Progenitor cell of endocrine pancreas (in vitro differentiated cells): ENCODE measurements at regions not wholly inside any gene's neighbourhood (a gene's known extent, or its start where the extent isn't known, plus 50 kb on each side); places are given as distances from the start of the nearest gene placed in this dataset.
"Not testable (repeated sequence)": the region's sequence is repeated elsewhere in the genome, so short reads cannot be mapped to it uniquely, and the experiment has no call there.

ENCODE experiments used
- DNase-seq: peaks from one replicate; pipeline ENCODE4 v3.0.0; 2021; ENCODE audit warnings: low spot score; ENCODE audit not compliant: unreplicated experiment
- H3K27ac Mint-ChIP-seq: 2 replicates; pipeline ENCODE4 v1.8.0; 2021; ENCODE audit warnings: mild to moderate bottlenecking, moderate library complexity, mixed read lengths
- H3K27me3 Mint-ChIP-seq: 2 replicates; pipeline ENCODE4 v1.8.0; 2021; ENCODE audit warnings: mixed read lengths
- H3K36me3 Mint-ChIP-seq: 2 replicates; pipeline ENCODE4 v1.8.0; 2022; ENCODE audit warnings: mixed read lengths; ENCODE audit not compliant: insufficient read depth
- H3K4me1 Mint-ChIP-seq: 2 replicates; pipeline ENCODE4 v1.8.0; 2021; ENCODE audit warnings: low read depth, mixed read lengths
- H3K4me3 Mint-ChIP-seq: 2 replicates; pipeline ENCODE4 v1.8.0; 2021; ENCODE audit warnings: low read depth, mild to moderate bottlenecking, moderate library complexity, mixed read lengths
- H3K9me3 Mint-ChIP-seq: 2 replicates; pipeline ENCODE4 v1.8.0; 2021; ENCODE audit warnings: low read depth, mixed read lengths
- TF ChIP-seq, protein P1 (sequence below): fragments of 200-600 bp; sonication (generic); IDR thresholded peaks from one replicate; pipeline ENCODE4 v1.5.0; 2021; ENCODE audit warnings: antibody characterized with exemption, mild to moderate bottlenecking; ENCODE audit not compliant: unreplicated experiment

DNA sequence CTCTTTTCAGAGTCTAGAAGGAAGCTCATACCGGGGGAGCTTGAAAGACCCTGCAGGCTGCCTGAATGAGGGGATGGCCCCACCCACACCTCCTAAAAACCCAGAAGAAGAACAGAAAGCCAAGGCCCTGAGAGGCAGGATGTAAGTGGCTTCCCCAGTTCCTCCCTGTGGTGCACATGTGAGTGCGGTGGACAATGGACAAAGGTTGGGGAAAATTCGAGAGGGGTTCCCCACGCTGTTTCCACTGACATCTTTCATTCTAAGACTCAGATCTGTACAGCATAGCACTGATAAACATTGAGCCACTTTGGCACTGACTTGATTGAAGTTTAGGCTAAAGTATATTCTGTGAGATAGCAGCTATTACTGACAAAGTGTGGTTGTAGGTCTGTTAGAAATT lies 79.5 kb upstream of the UMPS start:
- no peak for DNase-seq
- Mint-ChIP-seq H3K9me3 (no peaks in the 10 kb centered on the region), H3K27me3 (no peaks in the 10 kb centered on the region), H3K4me3 (no peak overlapping the region), H3K36me3 (peaks cover 8% of the 10 kb centered on the region), H3K4me1 (no peaks in the 10 kb centered on the region), H3K27ac (no peak overlapping the region)
- TF ChIP-seq, protein P1, sequence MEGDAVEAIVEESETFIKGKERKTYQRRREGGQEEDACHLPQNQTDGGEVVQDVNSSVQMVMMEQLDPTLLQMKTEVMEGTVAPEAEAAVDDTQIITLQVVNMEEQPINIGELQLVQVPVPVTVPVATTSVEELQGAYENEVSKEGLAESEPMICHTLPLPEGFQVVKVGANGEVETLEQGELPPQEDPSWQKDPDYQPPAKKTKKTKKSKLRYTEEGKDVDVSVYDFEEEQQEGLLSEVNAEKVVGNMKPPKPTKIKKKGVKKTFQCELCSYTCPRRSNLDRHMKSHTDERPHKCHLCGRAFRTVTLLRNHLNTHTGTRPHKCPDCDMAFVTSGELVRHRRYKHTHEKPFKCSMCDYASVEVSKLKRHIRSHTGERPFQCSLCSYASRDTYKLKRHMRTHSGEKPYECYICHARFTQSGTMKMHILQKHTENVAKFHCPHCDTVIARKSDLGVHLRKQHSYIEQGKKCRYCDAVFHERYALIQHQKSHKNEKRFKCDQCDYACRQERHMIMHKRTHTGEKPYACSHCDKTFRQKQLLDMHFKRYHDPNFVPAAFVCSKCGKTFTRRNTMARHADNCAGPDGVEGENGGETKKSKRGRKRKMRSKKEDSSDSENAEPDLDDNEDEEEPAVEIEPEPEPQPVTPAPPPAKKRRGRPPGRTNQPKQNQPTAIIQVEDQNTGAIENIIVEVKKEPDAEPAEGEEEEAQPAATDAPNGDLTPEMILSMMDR, result no peak

DNA sequence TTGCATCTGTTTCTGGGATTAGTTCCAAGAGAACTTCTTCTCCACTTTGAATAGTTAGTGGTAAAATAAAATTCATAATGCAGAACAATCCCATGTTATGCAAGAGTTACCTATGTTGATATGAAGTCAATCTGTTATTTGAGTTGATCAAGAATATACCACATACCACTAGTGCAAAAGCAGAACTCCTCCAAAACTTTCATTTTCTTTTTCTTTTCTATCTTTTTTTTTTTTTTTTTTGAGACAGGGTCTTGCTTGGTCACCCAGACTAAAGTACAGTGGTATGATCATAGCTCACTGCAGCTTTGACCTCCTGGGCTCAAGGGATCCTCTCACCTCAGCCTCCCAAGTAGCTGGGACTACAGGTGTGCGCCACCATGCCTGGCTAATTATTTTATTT lies 78.8 kb upstream of the UMPS start:
- H3K36me3 Mint-ChIP-seq, result peaks cover 11% of the 10 kb centered on the region
- H3K4me3 Mint-ChIP-seq, DNase-seq, H3K27ac Mint-ChIP-seq, H3K4me1 Mint-ChIP-seq, H3K27me3 Mint-ChIP-seq, H3K9me3 Mint-ChIP-seq: not testable (repeated sequence)

DNA sequence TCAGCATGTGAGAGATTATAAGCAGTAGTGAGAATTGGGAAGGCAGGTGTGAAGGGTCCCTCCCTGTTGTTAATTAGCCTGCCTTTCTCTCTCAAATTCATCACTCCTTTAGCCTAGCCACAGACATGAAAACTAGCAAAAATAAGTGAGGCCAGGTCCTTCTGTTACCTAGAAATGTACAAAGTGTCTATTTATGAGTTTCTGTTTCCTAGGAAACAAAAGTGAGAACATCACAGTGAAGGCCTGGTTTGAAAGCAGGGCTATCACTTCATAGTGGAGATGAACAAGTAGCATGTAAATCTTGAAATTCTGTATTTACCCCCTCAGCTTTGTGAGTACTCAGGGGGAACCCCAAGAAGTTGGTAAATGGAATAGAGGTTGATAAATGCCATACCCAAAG lies 78.2 kb upstream of the UMPS start:
- H3K27me3 Mint-ChIP-seq, result no peaks in the 10 kb centered on the region
- TF ChIP-seq, protein P1, result no peak

DNA sequence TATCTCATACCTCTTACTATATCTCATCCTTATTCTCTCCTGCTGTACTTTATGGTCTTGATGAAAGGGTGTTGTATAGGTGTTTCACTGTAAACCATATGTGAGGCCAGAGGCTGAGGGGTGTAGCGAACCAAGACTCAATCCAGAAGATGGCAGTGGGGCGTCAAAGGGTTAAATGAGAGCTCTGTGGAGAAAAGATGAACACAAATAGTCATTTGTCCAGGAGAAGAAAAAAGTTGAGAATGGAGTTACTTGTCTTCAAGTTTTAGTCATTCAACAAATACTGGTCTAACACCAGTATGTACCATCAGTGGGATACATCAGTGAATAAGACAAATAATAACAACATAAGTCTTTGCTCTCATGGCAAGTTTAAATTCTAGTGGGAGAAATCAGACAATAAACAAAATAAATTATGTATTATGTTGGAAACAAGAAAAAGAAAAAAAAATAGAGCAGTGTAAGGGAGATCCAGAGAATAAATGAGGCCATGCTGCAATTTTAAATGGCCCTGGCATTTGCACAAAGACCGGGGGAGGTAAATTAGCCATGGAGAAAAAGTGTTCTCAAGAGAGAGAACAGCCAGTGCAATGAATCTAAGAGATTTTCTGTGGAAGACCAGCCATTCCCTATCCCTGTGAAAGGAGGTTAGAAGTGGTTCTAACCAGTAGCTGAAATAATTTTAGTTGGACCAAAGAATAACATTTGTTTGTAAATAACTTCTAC lies 77.0 kb upstream of the UMPS start:
- Mint-ChIP-seq H3K36me3 (peaks cover 17% of the 10 kb centered on the region), H3K9me3 (no peaks in the 10 kb centered on the region), H3K4me3 (no peak overlapping the region), H3K27ac (no peak overlapping the region), H3K27me3 (no peaks in the 10 kb centered on the region), H3K4me1 (no peaks in the 10 kb centered on the region)
- TF ChIP-seq, protein P1, result no peak
- no peak for DNase-seq

More for the DNA sequence above, 78.2 kb upstream of the UMPS start:
- Mint-ChIP-seq H3K4me1 (no peaks in the 10 kb centered on the region), H3K4me3 (no peak overlapping the region), H3K36me3 (peaks cover 11% of the 10 kb centered on the region), H3K9me3 (no peaks in the 10 kb centered on the region), H3K27ac (no peak overlapping the region)
- DNase-seq, result no peak

DNA sequence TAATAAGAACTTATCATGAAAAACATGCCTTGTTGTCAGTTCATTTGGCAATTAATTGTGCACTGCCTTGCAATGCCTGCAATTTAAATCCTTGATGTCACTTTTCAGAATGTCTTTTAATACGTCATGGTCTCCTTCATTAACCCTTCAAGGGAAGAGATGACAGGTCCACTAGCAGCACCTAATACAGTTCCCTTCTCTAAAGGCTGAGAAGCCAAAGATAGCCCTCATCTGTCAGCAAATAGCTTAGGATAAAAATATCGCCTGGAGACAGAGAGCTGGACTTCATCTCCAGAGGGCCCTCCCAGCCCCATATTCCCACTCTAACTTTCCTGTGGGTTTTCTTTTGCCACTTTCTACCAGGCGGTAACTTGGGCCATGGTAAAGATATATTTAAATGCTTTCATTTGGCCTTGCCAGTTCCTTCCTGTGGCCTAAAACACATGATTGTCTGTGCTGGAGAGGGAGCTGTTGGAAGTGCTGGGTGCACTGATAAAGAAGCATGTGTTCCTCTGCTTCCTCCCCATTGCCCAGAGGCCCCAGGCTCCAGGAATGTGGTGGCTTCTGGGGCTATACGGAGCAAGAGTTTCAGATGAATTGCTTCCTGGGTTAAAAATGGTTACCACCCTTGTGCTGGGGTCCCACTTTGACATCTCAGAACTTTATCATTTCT lies 76.3 kb upstream of the UMPS start:
- Mint-ChIP-seq H3K36me3 (peaks cover 17% of the 10 kb centered on the region), H3K4me1 (no peaks in the 10 kb centered on the region), H3K27me3 (no peaks in the 10 kb centered on the region), H3K27ac (no peak overlapping the region), H3K9me3 (no peaks in the 10 kb centered on the region), H3K4me3 (no peak overlapping the region)
- DNase-seq, result no peak
- TF ChIP-seq, protein P1, result no peak

DNA sequence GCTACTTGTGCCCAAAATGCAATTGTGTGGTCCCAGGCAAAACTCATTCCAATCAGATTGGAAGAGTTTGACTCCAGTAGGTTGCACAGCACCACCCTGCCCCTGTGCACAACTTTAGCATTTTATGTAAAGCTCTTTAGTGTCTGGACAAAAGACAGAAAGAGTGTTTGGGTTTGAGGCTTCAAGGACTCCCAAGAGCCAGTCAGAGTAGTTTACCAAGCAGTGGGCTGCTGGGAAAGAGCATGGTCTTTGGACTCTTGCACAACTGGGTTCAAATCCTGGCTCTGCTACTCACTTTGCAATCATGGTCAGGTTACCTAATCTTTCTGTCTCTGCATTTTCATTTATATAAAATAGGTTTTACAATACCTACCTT lies 75.8 kb upstream of the UMPS start:
- DNase-seq, result no peak
- Mint-ChIP-seq H3K4me1 (no peaks in the 10 kb centered on the region), H3K9me3 (no peaks in the 10 kb centered on the region), H3K4me3 (no peak overlapping the region), H3K27me3 (no peaks in the 10 kb centered on the region), H3K36me3 (peaks cover 17% of the 10 kb centered on the region), H3K27ac (no peak overlapping the region)
- TF ChIP-seq, protein P1, result no peak
